ENCODE measurements at regions not wholly inside any gene's neighbourhood (a gene's known extent, or its start where the extent isn't known, plus 50 kb on each side); places are given as distances from the start of the nearest gene placed in this dataset.
"Not testable (repeated sequence)": the region's sequence is repeated elsewhere in the genome, so short reads cannot be mapped to it uniquely, and the experiment has no call there.

GRCh38 chr9:41075671-41076070 lies 52.8 kb downstream of the FOXD4L6 start:
- DNase-seq (ENCODE audit: low read depth), result not testable (repeated sequence)

GRCh38 chr9:41074356-41074942 lies 54.0 kb downstream of the FOXD4L6 start:
- peak; percentile 52 for DNase-seq (ENCODE audit: low read depth)

GRCh38 chr9:41073471-41074243 lies 54.8 kb downstream of the FOXD4L6 start:
- DNase-seq (ENCODE audit: low read depth), result not testable (repeated sequence)

GRCh38 chr9:41064125-41064795 lies 64.2 kb downstream of the FOXD4L6 start:
- DNase-seq (ENCODE audit: low read depth), result peak; percentile 64

GRCh38 chr9:41063243-41063642 lies 65.2 kb downstream of the FOXD4L6 start:
- DNase-seq (ENCODE audit: low read depth), result not testable (repeated sequence)

GRCh38 chr9:41059603-41060002 lies 68.9 kb downstream of the FOXD4L6 start:
- DNase-seq (ENCODE audit: low read depth), result not testable (repeated sequence)

- not testable (repeated sequence) for DNase-seq (ENCODE audit: low read depth)
Measured at GRCh38 chr9:41053666-41054363, 74.7 kb downstream of the FOXD4L6 start.

GRCh38 chr9:41048672-41049071 lies 79.8 kb downstream of the FOXD4L6 start:
- not testable (repeated sequence) for DNase-seq (ENCODE audit: low read depth)

- not testable (repeated sequence) for DNase-seq (ENCODE audit: low read depth)
Measured at GRCh38 chr9:41047792-41048191, 80.7 kb downstream of the FOXD4L6 start.

- DNase-seq (ENCODE audit: low read depth), result not testable (repeated sequence)
Measured at GRCh38 chr9:41044930-41045329, 83.6 kb downstream of the FOXD4L6 start.

GRCh38 chr9:41043433-41043832 lies 85.0 kb downstream of the FOXD4L6 start:
- DNase-seq (ENCODE audit: low read depth), result not testable (repeated sequence)

- DNase-seq (ENCODE audit: low read depth), result not testable (repeated sequence)
Measured at GRCh38 chr9:41042111-41042510, 86.4 kb downstream of the FOXD4L6 start.

GRCh38 chr9:41040705-41041342 lies 87.7 kb downstream of the FOXD4L6 start:
- DNase-seq (ENCODE audit: low read depth), result not testable (repeated sequence)

- peak; percentile 44 for DNase-seq (ENCODE audit: low read depth)
Measured at GRCh38 chr9:41035276-41035675, 93.2 kb downstream of the FOXD4L6 start.

- DNase-seq (ENCODE audit: low read depth), result peak; percentile 51
Measured at GRCh38 chr9:41034699-41035197, 93.7 kb downstream of the FOXD4L6 start.

GRCh38 chr9:41033877-41034276 lies 94.6 kb downstream of the FOXD4L6 start:
- not testable (repeated sequence) for DNase-seq (ENCODE audit: low read depth)

GRCh38 chr9:41033360-41033759 lies 95.1 kb downstream of the FOXD4L6 start:
- not testable (repeated sequence) for DNase-seq (ENCODE audit: low read depth)

GRCh38 chr9:41026912-41027676 lies 101.4 kb downstream of the FOXD4L6 start:
- not testable (repeated sequence) for DNase-seq (ENCODE audit: low read depth)

GRCh38 chr9:41022365-41022764 lies 106.1 kb downstream of the FOXD4L6 start:
- not testable (repeated sequence) for DNase-seq (ENCODE audit: low read depth)

GRCh38 chr9:41019858-41020562 lies 108.5 kb downstream of the FOXD4L6 start:
- DNase-seq (ENCODE audit: low read depth), result not testable (repeated sequence)
